ENCODE measurements at regions not wholly inside any gene's neighbourhood (a gene's known extent, or its start where the extent isn't known, plus 50 kb on each side); places are given as distances from the start of the nearest gene placed in this dataset.

DNA sequence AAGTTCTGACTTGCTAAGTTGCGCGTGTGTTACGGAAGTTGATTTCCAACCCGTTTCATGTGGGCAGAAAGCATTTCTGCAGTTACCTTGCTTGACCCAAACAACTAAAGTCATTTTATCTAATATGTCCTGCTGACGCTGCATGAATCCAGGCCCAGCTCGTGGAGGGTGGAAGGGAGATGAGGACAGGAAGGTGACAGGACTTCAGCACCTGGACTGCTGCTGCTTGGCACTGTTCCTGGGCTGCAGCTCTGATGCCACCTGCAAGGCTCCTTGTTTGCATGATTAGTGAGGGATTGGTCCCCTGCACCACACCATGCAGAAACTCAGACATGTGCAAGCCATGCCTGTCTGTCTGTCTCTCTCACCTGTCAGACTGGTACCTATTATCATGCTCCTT is 198.4 kb downstream of the PRDM2 start:
- TF ChIP-seq, protein P1, sequence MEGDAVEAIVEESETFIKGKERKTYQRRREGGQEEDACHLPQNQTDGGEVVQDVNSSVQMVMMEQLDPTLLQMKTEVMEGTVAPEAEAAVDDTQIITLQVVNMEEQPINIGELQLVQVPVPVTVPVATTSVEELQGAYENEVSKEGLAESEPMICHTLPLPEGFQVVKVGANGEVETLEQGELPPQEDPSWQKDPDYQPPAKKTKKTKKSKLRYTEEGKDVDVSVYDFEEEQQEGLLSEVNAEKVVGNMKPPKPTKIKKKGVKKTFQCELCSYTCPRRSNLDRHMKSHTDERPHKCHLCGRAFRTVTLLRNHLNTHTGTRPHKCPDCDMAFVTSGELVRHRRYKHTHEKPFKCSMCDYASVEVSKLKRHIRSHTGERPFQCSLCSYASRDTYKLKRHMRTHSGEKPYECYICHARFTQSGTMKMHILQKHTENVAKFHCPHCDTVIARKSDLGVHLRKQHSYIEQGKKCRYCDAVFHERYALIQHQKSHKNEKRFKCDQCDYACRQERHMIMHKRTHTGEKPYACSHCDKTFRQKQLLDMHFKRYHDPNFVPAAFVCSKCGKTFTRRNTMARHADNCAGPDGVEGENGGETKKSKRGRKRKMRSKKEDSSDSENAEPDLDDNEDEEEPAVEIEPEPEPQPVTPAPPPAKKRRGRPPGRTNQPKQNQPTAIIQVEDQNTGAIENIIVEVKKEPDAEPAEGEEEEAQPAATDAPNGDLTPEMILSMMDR (IDR thresholded peaks at IDR 0.05), result no peak
- no peak for TF ChIP-seq POLR2A (IDR thresholded peaks at IDR 0.05; ENCODE audit: low read depth)
